ENCODE measurements at regions not wholly inside any gene's neighbourhood (a gene's known extent, or its start where the extent isn't known, plus 50 kb on each side); places are given as distances from the start of the nearest gene placed in this dataset.

DNA sequence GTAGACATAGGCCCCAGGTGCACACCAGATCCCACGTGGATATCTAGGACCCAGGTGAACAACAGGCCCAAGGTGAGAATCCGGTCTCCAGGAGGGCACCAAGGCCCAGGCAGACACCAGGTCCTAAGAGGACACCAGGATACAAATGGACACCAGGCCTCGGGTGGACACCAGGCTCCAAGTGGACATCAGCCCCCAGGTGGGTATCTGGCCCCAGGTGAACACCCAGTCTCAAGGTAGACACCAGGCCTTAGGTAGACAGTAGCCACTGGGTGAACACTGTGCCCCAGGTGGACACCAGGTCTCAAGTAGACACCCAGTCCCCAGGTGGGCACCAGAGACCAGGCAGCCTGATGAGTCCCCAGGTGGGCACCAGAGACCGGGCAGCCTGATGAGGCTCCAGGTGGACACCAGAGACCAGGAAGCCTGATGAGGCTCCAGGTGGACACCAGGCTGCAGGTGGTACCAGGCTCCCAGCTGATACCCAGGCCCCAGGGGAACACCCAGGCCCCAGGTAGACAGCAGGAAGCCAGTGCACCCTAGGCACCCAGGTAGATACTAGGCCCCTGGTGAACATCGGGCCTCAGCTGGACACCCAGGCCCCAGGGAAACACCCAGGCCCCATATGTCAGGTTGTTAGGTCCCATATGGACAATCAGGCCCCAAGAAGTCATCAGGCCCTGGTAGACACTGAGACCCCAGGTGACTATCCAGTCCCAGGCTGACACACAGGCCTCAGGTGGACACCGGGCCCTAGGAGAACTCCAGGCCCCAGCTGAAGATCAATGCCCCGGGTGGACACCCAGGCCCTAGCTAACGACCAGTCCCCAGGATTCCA lies 55.1 kb upstream of the SEPTIN5 start:
- Histone ChIP-seq H3K36me3 (ENCODE audit: control insufficient read depth in 2 of 2, insufficient read depth in 1 of 2, low read length in 2 of 2) (no peaks in the 10 kb centered on the region), H3K4me1 (ENCODE audit: control insufficient read depth, insufficient read depth, low read length) (0 out of 2 replicates have a peak, but pooled peaks cover 3% of the 10 kb centered on the region), H3K4me3 (ENCODE audit: low read depth, low read length) (no peak overlapping the region), H3K9me3 (ENCODE audit: control insufficient read depth, insufficient read depth, low read depth, low read length) (no peaks in the 10 kb centered on the region), H3K27ac (ENCODE audit: extremely low read depth, low read depth, low read length) (no peak overlapping the region)
- POLR2A ChIA-PET = no interaction called here
- CTCF ChIA-PET = no interaction called here
- TF ChIP-seq ZSCAN30 (tag by site-specific recombination; IDR thresholded peaks at IDR 0.05) (no peak), ZNF677 (tag by site-specific recombination; IDR thresholded peaks at IDR 0.05) (no peak), ZSCAN23 (tag by site-specific recombination; IDR thresholded peaks at IDR 0.05) (no peak), KLF7 (tag by site-specific recombination; IDR thresholded peaks at IDR 0.05; ENCODE audit: borderline replicate concordance) (no peak), ZNF146 (tag by site-specific recombination; IDR thresholded peaks at IDR 0.05) (no peak), ZNF138 (tag by site-specific recombination; IDR thresholded peaks at IDR 0.05; ENCODE audit: borderline replicate concordance) (no peak), ZBTB48 (tag by site-specific recombination; IDR thresholded peaks at IDR 0.05) (no peak), ZSCAN16 (tag by site-specific recombination; IDR thresholded peaks at IDR 0.05) (no peak), ZNF626 (tag by site-specific recombination; IDR thresholded peaks at IDR 0.05) (no peak), MYNN (tag by site-specific recombination; IDR thresholded peaks at IDR 0.05; ENCODE audit: borderline replicate concordance) (no peak)
- TF ChIP-seq, protein P1, sequence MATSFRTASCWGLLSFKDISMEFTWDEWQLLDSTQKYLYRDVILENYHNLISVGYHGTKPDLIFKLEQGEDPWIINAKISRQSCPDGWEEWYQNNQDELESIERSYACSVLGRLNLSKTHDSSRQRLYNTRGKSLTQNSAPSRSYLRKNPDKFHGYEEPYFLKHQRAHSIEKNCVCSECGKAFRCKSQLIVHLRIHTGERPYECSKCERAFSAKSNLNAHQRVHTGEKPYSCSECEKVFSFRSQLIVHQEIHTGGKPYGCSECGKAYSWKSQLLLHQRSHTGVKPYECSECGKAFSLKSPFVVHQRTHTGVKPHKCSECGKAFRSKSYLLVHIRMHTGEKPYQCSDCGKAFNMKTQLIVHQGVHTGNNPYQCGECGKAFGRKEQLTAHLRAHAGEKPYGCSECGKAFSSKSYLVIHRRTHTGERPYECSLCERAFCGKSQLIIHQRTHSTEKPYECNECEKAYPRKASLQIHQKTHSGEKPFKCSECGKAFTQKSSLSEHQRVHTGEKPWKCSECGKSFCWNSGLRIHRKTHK (tag by site-specific recombination; IDR thresholded peaks at IDR 0.05) = no peak
- TF ChIP-seq, protein P2, sequence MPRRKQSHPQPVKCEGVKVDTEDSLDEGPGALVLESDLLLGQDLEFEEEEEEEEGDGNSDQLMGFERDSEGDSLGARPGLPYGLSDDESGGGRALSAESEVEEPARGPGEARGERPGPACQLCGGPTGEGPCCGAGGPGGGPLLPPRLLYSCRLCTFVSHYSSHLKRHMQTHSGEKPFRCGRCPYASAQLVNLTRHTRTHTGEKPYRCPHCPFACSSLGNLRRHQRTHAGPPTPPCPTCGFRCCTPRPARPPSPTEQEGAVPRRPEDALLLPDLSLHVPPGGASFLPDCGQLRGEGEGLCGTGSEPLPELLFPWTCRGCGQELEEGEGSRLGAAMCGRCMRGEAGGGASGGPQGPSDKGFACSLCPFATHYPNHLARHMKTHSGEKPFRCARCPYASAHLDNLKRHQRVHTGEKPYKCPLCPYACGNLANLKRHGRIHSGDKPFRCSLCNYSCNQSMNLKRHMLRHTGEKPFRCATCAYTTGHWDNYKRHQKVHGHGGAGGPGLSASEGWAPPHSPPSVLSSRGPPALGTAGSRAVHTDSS (tag by site-specific recombination; IDR thresholded peaks at IDR 0.05) = no peak

DNA sequence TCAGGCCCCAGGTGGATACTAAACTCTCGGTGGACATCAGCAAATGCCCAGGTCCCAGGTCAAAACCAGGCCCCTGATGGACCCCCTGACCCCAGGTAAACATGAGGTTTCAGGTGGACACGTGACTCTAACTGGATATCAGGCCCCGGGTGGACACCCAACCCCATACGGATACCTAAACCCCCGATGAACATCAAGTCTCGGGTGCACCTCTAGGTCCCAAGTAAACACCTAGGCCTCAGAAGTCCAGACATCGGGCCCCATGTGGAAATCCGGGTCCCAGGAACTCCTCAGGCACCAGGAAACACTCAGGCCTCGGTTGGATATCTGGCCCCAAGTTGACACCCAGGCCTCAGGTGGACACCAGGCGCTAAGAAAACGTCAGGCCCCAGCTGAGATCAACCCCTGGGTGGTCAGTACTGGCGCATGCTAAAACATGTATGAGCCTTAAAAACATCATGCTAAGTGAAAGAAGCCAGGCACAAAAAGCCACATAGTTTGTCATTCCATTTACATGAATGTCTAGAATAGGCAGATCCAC lies 54.4 kb upstream of the SEPTIN5 start:
- no peak overlapping the region for H3K4me3 ChIP-seq (ENCODE audit: low read depth, low read length)
- 0 out of 2 replicates have a peak, but pooled peaks cover 3% of the 10 kb centered on the region for H3K4me1 ChIP-seq (ENCODE audit: control insufficient read depth, insufficient read depth, low read length)
- TF ChIP-seq, protein P3, sequence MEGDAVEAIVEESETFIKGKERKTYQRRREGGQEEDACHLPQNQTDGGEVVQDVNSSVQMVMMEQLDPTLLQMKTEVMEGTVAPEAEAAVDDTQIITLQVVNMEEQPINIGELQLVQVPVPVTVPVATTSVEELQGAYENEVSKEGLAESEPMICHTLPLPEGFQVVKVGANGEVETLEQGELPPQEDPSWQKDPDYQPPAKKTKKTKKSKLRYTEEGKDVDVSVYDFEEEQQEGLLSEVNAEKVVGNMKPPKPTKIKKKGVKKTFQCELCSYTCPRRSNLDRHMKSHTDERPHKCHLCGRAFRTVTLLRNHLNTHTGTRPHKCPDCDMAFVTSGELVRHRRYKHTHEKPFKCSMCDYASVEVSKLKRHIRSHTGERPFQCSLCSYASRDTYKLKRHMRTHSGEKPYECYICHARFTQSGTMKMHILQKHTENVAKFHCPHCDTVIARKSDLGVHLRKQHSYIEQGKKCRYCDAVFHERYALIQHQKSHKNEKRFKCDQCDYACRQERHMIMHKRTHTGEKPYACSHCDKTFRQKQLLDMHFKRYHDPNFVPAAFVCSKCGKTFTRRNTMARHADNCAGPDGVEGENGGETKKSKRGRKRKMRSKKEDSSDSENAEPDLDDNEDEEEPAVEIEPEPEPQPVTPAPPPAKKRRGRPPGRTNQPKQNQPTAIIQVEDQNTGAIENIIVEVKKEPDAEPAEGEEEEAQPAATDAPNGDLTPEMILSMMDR (tag by site-specific recombination; IDR thresholded peaks at IDR 0.05) = no peak
- TF ChIP-seq, protein P4, sequence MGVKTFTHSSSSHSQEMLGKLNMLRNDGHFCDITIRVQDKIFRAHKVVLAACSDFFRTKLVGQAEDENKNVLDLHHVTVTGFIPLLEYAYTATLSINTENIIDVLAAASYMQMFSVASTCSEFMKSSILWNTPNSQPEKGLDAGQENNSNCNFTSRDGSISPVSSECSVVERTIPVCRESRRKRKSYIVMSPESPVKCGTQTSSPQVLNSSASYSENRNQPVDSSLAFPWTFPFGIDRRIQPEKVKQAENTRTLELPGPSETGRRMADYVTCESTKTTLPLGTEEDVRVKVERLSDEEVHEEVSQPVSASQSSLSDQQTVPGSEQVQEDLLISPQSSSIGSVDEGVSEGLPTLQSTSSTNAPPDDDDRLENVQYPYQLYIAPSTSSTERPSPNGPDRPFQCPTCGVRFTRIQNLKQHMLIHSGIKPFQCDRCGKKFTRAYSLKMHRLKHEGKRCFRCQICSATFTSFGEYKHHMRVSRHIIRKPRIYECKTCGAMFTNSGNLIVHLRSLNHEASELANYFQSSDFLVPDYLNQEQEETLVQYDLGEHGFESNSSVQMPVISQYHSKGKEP (tag by site-specific recombination; IDR thresholded peaks at IDR 0.05) = no peak
- TF ChIP-seq ZNF707 (tag by site-specific recombination; IDR thresholded peaks at IDR 0.05) = no peak
- TF ChIP-seq ZNF24 (tag by site-specific recombination; IDR thresholded peaks at IDR 0.05) = no peak
- TF ChIP-seq ZNF658 (tag by site-specific recombination; IDR thresholded peaks at IDR 0.05) = no peak
- TF ChIP-seq ZNF274 (IDR thresholded peaks at IDR 0.05; ENCODE audit: low read length) = no peak
- TF ChIP-seq ZNF274 (tag by site-specific recombination; IDR thresholded peaks at IDR 0.05; ENCODE audit: borderline replicate concordance) = no peak
- TF ChIP-seq IKZF3 (tag by site-specific recombination; IDR thresholded peaks at IDR 0.05) = no peak
- TF ChIP-seq ZNF76 (tag by site-specific recombination; IDR thresholded peaks at IDR 0.05; ENCODE audit: borderline replicate concordance, low read depth) = no peak
- TF ChIP-seq ZFP41 (tag by site-specific recombination; IDR thresholded peaks at IDR 0.05; ENCODE audit: borderline replicate concordance) = no peak
- TF ChIP-seq ZNF623 (tag by site-specific recombination; IDR thresholded peaks at IDR 0.05) = no peak
- TF ChIP-seq ZSCAN30 (tag by site-specific recombination; IDR thresholded peaks at IDR 0.05) = no peak
- no peak for TF ChIP-seq ZNF530 (tag by site-specific recombination; IDR thresholded peaks at IDR 0.05; ENCODE audit: low read depth)
- TF ChIP-seq TCF7L2 (IDR thresholded peaks at IDR 0.05; ENCODE audit: borderline replicate concordance, low read depth, low read length) = no peak
- no peak for TF ChIP-seq ZNF266 (tag by site-specific recombination; IDR thresholded peaks at IDR 0.05; ENCODE audit: low read depth)
- TF ChIP-seq ZNF677 (tag by site-specific recombination; IDR thresholded peaks at IDR 0.05) = no peak
- no peak for TF ChIP-seq ZNF670 (tag by site-specific recombination; IDR thresholded peaks at IDR 0.05; ENCODE audit: low read depth)
- H3K36me3 ChIP-seq (ENCODE audit: control insufficient read depth in 2 of 2, insufficient read depth in 1 of 2, low read length in 2 of 2) = no peaks in the 10 kb centered on the region
- POLR2A ChIA-PET = no interaction called here
- no peak overlapping the region for H3K27ac ChIP-seq (ENCODE audit: extremely low read depth, low read depth, low read length)
- no peaks in the 10 kb centered on the region for H3K9me3 ChIP-seq (ENCODE audit: control insufficient read depth, insufficient read depth, low read depth, low read length)
- CTCF ChIA-PET = no interaction called here

All from HEK293 (cell line).